ENCODE measurements at regions not wholly inside any gene's neighbourhood (a gene's known extent, or its start where the extent isn't known, plus 50 kb on each side); places are given as distances from the start of the nearest gene placed in this dataset.

DNA sequence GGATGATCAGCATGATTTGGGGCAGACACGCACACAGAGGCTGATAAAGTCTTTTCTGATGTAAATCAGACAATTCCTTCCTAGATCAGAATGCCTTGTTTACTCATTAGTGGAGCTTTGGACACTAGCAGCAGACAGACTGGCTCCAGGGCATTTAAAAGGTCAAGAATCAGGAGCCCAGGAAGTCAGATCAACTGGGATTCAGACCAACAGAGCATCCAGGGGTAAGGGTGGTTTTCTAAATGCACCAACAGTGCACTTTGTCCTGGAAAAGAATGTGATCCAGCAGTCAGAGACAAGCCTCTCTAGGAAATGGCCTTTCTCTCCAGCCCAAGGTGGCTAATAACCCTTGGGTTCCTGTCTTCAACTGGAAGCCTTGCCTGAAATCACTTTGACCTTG, 405.3 kb downstream of the MED13L start:
- TF ChIP-seq, protein P1, sequence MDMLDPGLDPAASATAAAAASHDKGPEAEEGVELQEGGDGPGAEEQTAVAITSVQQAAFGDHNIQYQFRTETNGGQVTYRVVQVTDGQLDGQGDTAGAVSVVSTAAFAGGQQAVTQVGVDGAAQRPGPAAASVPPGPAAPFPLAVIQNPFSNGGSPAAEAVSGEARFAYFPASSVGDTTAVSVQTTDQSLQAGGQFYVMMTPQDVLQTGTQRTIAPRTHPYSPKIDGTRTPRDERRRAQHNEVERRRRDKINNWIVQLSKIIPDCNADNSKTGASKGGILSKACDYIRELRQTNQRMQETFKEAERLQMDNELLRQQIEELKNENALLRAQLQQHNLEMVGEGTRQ (CRISPR knock-in tag; IDR thresholded peaks at IDR 0.05): no peak
- no peak for TF ChIP-seq TCF7L2 (IDR thresholded peaks at IDR 0.05; ENCODE audit: low read depth, low read length)
- no peak for TF ChIP-seq BCOR (IDR thresholded peaks at IDR 0.05)
- no peak for TF ChIP-seq TARDBP (IDR thresholded peaks at IDR 0.05)
- no peak for TF ChIP-seq ZNF253 (CRISPR knock-in tag; conservative IDR thresholded peaks at IDR 0.05)
- TF ChIP-seq, protein P2, sequence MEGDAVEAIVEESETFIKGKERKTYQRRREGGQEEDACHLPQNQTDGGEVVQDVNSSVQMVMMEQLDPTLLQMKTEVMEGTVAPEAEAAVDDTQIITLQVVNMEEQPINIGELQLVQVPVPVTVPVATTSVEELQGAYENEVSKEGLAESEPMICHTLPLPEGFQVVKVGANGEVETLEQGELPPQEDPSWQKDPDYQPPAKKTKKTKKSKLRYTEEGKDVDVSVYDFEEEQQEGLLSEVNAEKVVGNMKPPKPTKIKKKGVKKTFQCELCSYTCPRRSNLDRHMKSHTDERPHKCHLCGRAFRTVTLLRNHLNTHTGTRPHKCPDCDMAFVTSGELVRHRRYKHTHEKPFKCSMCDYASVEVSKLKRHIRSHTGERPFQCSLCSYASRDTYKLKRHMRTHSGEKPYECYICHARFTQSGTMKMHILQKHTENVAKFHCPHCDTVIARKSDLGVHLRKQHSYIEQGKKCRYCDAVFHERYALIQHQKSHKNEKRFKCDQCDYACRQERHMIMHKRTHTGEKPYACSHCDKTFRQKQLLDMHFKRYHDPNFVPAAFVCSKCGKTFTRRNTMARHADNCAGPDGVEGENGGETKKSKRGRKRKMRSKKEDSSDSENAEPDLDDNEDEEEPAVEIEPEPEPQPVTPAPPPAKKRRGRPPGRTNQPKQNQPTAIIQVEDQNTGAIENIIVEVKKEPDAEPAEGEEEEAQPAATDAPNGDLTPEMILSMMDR (IDR thresholded peaks at IDR 0.05 in 2 of 3, conservative IDR thresholded peaks at IDR 0.05 in 1 of 3; ENCODE audit: insufficient read depth in 2 of 3, low read depth in 1 of 3, low read length in 3 of 3): no peak
- TF ChIP-seq MECOM (CRISPR knock-in tag; IDR thresholded peaks at IDR 0.05): no peak
- TF ChIP-seq POLR2A (conservative IDR thresholded peaks at IDR 0.05): no peak
- TF ChIP-seq KDM1A (IDR thresholded peaks at IDR 0.05): no peak

All from K562 (cell line).